ENCODE measurements at regions not wholly inside any gene's neighbourhood (a gene's known extent, or its start where the extent isn't known, plus 50 kb on each side); places are given as distances from the start of the nearest gene placed in this dataset.
"Not testable (repeated sequence)": the region's sequence is repeated elsewhere in the genome, so short reads cannot be mapped to it uniquely, and the experiment has no call there.

DNA sequence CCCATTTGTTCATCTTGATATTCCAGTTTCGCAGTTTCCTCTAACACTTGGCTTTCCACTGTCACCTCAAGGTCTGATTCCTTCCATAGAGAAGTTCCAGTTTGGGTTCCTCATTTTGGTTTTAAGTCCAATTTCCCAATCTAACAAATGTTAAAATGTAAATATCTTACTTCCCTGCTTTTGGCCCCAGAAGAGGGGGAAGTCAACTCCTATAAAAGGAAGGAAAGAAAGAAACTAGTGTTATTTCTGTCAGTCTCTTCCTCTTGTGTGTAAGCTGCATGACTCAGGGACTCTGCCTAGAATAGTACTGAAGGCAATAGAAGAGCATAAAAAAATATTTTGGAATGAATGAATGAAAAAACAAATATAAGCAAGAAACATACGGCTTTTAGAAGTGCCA, 127.5 kb upstream of the CCNG1 start:
- no peak overlapping the region for H3K4me3 ChIP-seq
- no peaks in the 10 kb centered on the region for H3K36me3 ChIP-seq
- H3K27ac ChIP-seq, result no peak overlapping the region
- no peaks in the 10 kb centered on the region for H3K27me3 ChIP-seq
- no peak for DNase-seq
- H3K9me3 ChIP-seq (replicated peaks), result no peaks in the 10 kb centered on the region
- H3K4me1 ChIP-seq, result no peaks in the 10 kb centered on the region

- Histone ChIP-seq H3K36me3 (no peaks in the 10 kb centered on the region), H3K4me1 (no peaks in the 10 kb centered on the region), H3K27me3 (no peaks in the 10 kb centered on the region), H3K9me3 (replicated peaks) (no peaks in the 10 kb centered on the region), H3K4me3 (no peak overlapping the region), H3K27ac (no peak overlapping the region)
- DNase-seq, result no peak
Observed at GRCh38 chr5:163310997-163311396, 126.4 kb upstream of the CCNG1 start.

DNA sequence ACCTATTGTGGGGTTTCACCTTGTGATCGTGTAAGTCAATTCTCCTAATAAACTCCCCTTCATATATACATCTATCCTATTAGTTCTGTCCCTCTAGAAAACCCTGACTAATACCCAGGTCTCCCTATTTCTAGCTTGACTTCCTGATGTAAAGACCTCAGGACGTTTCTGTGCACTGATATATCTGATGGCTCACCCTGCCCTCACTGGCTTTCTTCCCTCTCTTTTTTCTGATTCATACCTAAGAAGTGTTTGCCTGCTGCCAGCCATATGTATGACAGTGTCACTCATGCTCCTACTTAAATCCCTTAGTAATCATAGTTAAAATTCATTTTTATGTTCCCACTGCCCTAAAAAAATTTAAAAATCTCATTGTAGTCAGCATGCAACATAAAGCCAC, 124.8 kb upstream of the CCNG1 start:
- Histone ChIP-seq H3K4me3 (no peak overlapping the region), H3K27me3 (no peaks in the 10 kb centered on the region), H3K27ac (no peak overlapping the region), H3K36me3 (no peaks in the 10 kb centered on the region), H3K9me3 (replicated peaks) (no peaks in the 10 kb centered on the region), H3K4me1 (no peaks in the 10 kb centered on the region)
- DNase-seq, result no peak

GRCh38 chr5:163313049-163313448, 124.3 kb upstream of the CCNG1 start:
- not testable (repeated sequence) for H3K36me3 ChIP-seq; H3K4me1 ChIP-seq; H3K27ac ChIP-seq; H3K4me3 ChIP-seq; H3K9me3 ChIP-seq (replicated peaks); DNase-seq; H3K27me3 ChIP-seq

DNA sequence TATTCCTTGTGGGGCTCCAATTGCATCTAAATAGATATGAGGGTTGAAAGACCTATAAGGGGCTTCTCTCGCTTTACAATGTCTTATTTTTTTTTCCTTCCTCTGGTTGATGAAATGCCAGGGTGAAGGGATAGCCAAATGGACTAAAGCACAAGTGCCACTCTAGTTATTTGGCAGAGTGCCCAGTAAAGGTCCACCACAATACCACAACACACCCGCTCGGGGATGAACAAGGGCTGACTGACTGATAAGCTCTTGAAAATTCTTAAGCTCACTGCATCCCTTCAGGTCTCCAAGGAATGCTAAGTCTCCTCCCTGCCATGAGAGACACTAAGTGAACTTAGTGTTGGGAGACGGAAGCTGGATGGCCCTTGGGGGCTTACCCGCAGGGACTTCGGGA, 121.0 kb upstream of the CCNG1 start:
- H3K4me3 ChIP-seq; H3K27ac ChIP-seq; H3K4me1 ChIP-seq; H3K36me3 ChIP-seq; H3K27me3 ChIP-seq; H3K9me3 ChIP-seq (replicated peaks): not testable (repeated sequence)
- DNase-seq, result peak; percentile 17 to 33

DNA sequence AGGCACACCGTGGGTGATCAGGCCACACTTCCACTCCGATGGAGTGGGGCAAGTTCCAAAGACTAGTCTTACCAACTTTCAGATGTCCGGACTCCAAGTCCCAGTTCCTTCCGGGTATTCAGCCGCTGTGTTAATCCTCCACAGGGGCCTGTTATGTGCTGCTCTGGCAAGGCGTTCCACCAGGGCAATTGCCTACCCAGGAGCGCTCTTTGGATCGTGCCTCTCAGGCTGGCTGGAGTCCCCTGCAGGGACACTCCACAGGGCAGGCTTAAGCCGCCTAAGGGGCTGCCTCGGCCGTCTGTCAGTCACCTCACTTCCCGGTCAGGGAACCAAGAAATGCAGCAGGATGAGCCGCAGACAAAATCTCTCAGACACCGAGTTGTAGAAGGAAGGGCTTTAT, 118.7 kb upstream of the CCNG1 start:
- Histone ChIP-seq H3K27me3 (0 out of 2 replicates have a peak, but pooled peaks cover 4% of the 10 kb centered on the region), H3K27ac (no peak overlapping the region), H3K36me3 (no peaks in the 10 kb centered on the region), H3K4me3 (no peak overlapping the region), H3K9me3 (replicated peaks) (no peaks in the 10 kb centered on the region), H3K4me1 (no peaks in the 10 kb centered on the region)
- DNase-seq, result no peak

DNA sequence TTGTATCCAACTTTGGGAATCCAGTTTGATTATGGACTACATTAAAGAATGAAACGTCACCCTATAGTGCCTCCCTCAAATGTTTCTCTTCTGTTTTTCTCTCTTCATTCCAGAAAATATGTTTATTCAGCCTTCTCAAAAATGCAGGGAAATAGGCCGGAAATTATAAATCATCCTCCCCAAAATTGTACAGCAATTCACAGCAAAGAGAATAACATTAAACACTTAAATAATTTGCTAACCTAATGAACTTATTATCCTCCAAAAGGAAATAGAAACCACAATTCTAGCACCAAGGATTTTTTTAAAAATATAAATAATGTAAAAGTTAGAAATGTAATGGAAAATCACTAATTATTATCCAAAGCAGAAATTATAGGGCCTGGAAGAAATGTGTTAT, 115.9 kb upstream of the CCNG1 start:
- Histone ChIP-seq H3K4me1 (no peaks in the 10 kb centered on the region), H3K4me3 (no peak overlapping the region), H3K27me3 (peaks cover 4% of the 10 kb centered on the region; the same call in 1 of the 2 replicates), H3K36me3 (no peaks in the 10 kb centered on the region), H3K27ac (no peak overlapping the region), H3K9me3 (replicated peaks) (no peaks in the 10 kb centered on the region)
- DNase-seq, result no peak

GRCh38 chr5:163330723-163331668, 106.4 kb upstream of the CCNG1 start:
- Histone ChIP-seq H3K27ac (no peak overlapping the region), H3K27me3 (peaks cover 2% of the 10 kb centered on the region; the same call in 1 of the 2 replicates), H3K4me3 (no peak overlapping the region), H3K4me1 (no peaks in the 10 kb centered on the region), H3K36me3 (no peaks in the 10 kb centered on the region), H3K9me3 (replicated peaks) (no peaks in the 10 kb centered on the region)
- no peak for DNase-seq

- H3K27me3 ChIP-seq; H3K4me1 ChIP-seq; H3K4me3 ChIP-seq; H3K36me3 ChIP-seq; DNase-seq; H3K27ac ChIP-seq; H3K9me3 ChIP-seq (replicated peaks): not testable (repeated sequence)
Observed at GRCh38 chr5:163336074-163336473, 101.3 kb upstream of the CCNG1 start.

DNA sequence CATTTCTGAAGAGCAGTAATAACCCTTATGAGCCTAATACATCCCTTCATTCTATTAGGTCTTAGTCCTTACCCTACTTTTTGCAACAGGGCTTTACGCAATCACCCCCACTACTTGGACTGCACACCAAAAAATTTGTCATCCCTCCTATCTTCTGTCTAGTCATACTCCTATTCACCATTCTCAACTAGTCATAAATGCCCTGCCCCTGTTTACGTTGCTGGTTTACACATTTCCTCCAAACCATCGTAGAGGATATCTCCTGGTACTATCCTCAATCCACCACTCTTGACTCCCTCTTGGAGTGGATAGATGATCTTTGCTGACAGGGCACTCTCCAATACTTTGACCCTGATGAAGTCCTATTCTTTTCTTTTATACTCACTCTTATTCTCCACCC, 98.2 kb upstream of the CCNG1 start:
- Histone ChIP-seq H3K4me3 (no peak overlapping the region), H3K27me3 (no peaks in the 10 kb centered on the region), H3K36me3 (no peaks in the 10 kb centered on the region), H3K27ac (no peak overlapping the region), H3K4me1 (no peaks in the 10 kb centered on the region), H3K9me3 (replicated peaks) (no peaks in the 10 kb centered on the region)
- DNase-seq, result no peak

DNA sequence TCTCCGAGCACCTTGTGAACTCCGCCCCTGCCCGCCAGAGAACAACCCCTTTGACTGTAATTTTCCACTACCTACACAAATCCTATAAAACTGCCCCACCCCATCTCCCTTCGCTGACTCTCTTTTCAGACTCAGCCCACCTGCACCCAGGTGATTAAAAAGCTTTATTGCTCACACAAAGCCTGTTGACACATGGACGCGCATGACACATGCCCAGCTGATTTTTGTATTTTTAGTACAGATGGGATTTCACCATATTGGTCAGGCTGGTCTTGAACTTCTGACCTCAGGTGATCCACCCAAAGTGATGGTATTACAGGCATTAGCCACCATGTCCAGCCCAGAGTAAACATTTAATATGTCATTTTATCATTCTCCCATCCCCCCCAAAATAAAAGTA, 97.0 kb upstream of the CCNG1 start:
- not testable (repeated sequence) for H3K36me3 ChIP-seq; H3K9me3 ChIP-seq (replicated peaks); DNase-seq; H3K27ac ChIP-seq; H3K4me3 ChIP-seq; H3K4me1 ChIP-seq; H3K27me3 ChIP-seq

DNA sequence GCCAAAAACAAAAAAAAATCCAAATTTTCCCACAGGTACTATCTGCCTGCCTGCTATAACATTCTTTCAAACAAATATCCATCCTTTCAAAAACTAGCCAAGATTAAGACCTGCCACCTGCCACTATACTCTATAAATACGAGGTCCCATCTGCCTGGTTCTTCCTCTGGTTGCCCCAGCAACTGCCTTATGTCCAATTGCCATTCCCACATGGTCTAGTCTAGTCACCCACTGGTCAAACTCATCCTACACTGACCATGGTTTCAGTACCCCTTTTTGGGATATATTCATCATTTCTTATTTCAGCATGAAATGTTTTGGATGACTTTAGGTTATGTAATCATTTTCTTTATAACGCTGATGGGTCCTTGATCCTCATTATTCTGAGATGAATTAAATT, 95.1 kb upstream of the CCNG1 start:
- H3K36me3 ChIP-seq, result no peaks in the 10 kb centered on the region
- no peak overlapping the region for H3K4me3 ChIP-seq
- no peaks in the 10 kb centered on the region for H3K9me3 ChIP-seq (replicated peaks)
- H3K27me3 ChIP-seq, result no peaks in the 10 kb centered on the region
- DNase-seq, result no peak
- 0 out of 2 replicates have a peak, but pooled peaks cover 5% of the 10 kb centered on the region for H3K4me1 ChIP-seq
- H3K27ac ChIP-seq, result no peak overlapping the region

DNA sequence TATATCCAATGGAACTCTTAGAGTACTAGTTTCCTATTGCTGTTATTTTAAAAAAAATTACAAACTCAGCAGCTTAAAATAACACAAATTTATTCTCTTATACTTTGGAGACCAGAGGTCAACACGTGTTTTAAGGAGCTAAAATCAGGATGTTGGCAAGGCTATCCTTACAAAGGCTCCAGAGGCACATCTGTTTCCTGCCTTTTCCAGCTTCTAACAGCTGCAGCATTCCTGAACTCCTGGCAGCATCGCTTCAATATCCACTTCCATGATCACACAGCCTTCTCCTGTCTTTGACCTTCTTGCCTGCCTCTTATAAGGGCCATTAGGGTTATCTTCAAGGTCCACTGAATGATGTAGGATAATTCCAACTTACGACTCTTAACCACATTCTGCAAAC, 92.2 kb upstream of the CCNG1 start:
- Histone ChIP-seq H3K36me3 (no peaks in the 10 kb centered on the region), H3K9me3 (replicated peaks) (no peaks in the 10 kb centered on the region), H3K27me3 (no peaks in the 10 kb centered on the region), H3K27ac (no peak overlapping the region), H3K4me1 (0 out of 2 replicates have a peak, but pooled peaks cover 5% of the 10 kb centered on the region), H3K4me3 (no peak overlapping the region)
- DNase-seq, result peak; percentile 9 to 32

- Histone ChIP-seq H3K4me1 (0 out of 2 replicates have a peak, but pooled peaks cover 5% of the 10 kb centered on the region), H3K4me3 (no peak overlapping the region), H3K9me3 (replicated peaks) (no peaks in the 10 kb centered on the region), H3K27ac (no peak overlapping the region), H3K36me3 (no peaks in the 10 kb centered on the region), H3K27me3 (0 out of 2 replicates have a peak, but pooled peaks cover 3% of the 10 kb centered on the region)
- DNase-seq, result peak; percentile 32 to 73
Observed at GRCh38 chr5:163347671-163348070, 89.7 kb upstream of the CCNG1 start.

DNA sequence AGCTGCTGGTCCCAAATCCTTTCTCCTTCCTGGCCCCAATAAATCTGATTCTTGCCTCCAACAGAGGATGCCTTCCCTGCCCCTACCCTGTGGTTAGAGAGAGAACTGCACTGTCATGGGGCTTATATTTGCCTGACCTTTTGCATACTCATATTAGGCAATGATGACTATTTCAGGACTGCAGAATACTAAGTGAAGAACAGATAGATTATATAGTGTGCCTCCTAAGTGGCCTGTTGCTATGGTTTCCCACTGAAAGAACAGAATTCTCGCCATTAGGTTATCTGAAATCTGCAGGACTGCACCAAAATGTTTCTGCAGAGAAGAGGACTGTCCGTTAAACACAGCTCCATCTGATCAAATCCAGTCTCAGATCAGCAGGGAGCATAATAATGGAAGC, 87.3 kb upstream of the CCNG1 start:
- DNase-seq, result no peak
- Histone ChIP-seq H3K9me3 (replicated peaks) (no peaks in the 10 kb centered on the region), H3K27ac (no peak overlapping the region), H3K4me3 (no peak overlapping the region), H3K36me3 (no peaks in the 10 kb centered on the region), H3K27me3 (0 out of 2 replicates have a peak, but pooled peaks cover 3% of the 10 kb centered on the region), H3K4me1 (0 out of 2 replicates have a peak, but pooled peaks cover 4% of the 10 kb centered on the region)

DNA sequence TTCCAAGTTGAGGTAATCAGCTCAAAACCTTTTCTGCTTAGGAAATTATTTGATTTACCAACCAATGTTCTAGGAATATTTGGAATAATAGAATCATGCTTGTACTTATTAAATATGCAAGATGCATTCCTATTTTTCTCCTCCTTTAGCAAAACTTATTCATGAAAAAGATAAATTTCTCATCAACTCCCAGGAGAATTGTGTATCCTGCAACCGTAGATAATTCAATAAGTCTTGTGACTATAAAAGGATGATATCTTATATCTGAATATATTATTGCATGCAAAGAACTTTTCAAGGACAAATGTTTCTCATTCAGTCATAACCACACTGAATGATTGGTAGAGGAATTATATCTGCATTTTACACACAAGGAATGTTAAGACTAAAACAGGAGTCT, 84.9 kb upstream of the CCNG1 start:
- H3K9me3 ChIP-seq (replicated peaks), result no peaks in the 10 kb centered on the region
- no peak for DNase-seq
- H3K4me3 ChIP-seq, result no peak overlapping the region
- H3K27me3 ChIP-seq, result 0 out of 2 replicates have a peak, but pooled peaks cover 3% of the 10 kb centered on the region
- no peaks in the 10 kb centered on the region for H3K4me1 ChIP-seq
- H3K36me3 ChIP-seq, result no peaks in the 10 kb centered on the region
- H3K27ac ChIP-seq, result no peak overlapping the region

All from SJCRH30 (cell line).